ENCODE measurements at regions not wholly inside any gene's neighbourhood (a gene's known extent, or its start where the extent isn't known, plus 50 kb on each side); places are given as distances from the start of the nearest gene placed in this dataset.

GRCh38 chr4:38383646-38384121 is 280.3 kb upstream of the KLF3 start:
- Histone ChIP-seq H3K9ac (ENCODE audit: low read length) (no peak overlapping the region), H4K20me1 (ENCODE audit: insufficient read depth, low read length) (no peaks in the 10 kb centered on the region), H3K9me3 (ENCODE audit: insufficient read depth, low read length) (no peaks in the 10 kb centered on the region), H3K79me2 (ENCODE audit: low read length) (no peaks in the 10 kb centered on the region), H3K27ac (ENCODE audit: low read length) (no peak overlapping the region), H3K4me2 (ENCODE audit: low read length) (no peak overlapping the region), H3K4me1 (ENCODE audit: low read length) (no peaks in the 10 kb centered on the region), H3K36me3 (replicated peaks; ENCODE audit: low read depth, low read length) (no peaks in the 10 kb centered on the region), H3K27me3 (ENCODE audit: low read depth, low read length) (no peaks in the 10 kb centered on the region), H3K4me3 (ENCODE audit: low read length) (no peak overlapping the region), H2AFZ (ENCODE audit: low read depth, low read length) (no peak overlapping the region)
- no peak for TF ChIP-seq EZH2phosphoT487 (IDR thresholded peaks at IDR 0.05; ENCODE audit: low read depth)

GRCh38 chr4:38385093-38386004 is 278.6 kb upstream of the KLF3 start:
- H3K27ac ChIP-seq (ENCODE audit: low read length) = no peak overlapping the region
- no peak overlapping the region for H2AFZ ChIP-seq (ENCODE audit: low read depth, low read length)
- no peak overlapping the region for H3K4me2 ChIP-seq (ENCODE audit: low read length)

DNA sequence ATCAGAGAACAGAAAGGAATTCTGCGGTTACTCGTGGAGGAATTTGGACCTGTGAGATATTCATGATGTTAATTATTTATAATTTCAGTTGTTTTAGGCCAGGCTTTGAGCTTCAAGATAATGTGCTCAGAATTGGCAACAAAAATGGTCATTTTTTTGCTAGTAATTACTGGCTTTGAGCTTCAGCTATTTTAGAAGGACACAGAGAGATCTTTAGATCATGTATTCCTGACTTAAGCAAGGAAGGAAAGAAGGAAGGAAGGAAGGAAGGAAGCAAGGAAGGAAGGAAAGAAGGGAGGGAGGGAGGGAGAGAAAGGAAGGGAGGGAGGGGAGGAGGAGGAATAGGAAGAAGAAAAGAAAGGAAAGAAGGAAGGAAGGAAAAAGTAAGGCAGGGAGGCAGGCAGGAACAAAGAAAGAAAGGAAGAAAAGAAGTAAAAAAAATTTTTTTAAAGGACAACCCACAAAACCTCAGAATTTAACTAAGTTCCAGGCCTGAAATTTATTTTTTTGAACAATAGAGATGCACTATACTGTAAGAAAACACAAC is 277.9 kb upstream of the KLF3 start:
- no peak overlapping the region for H2AFZ ChIP-seq (ENCODE audit: low read depth, low read length)
- no peaks in the 10 kb centered on the region for H3K27me3 ChIP-seq (ENCODE audit: low read depth, low read length)
- TF ChIP-seq EZH2phosphoT487 (IDR thresholded peaks at IDR 0.05; ENCODE audit: low read depth) = no peak
- TF ChIP-seq CTCF (IDR thresholded peaks at IDR 0.05; ENCODE audit: low read depth, low read length) = no peak
- no peak overlapping the region for H3K27ac ChIP-seq (ENCODE audit: low read length)
- no peak overlapping the region for H3K4me3 ChIP-seq (ENCODE audit: low read length)
- no peaks in the 10 kb centered on the region for H3K36me3 ChIP-seq (replicated peaks; ENCODE audit: low read depth, low read length)
- H3K9me3 ChIP-seq (ENCODE audit: insufficient read depth, low read length) = no peaks in the 10 kb centered on the region
- H3K4me2 ChIP-seq (ENCODE audit: low read length) = no peak overlapping the region
- H3K79me2 ChIP-seq (ENCODE audit: low read length) = no peaks in the 10 kb centered on the region
- H3K4me1 ChIP-seq (ENCODE audit: low read length) = no peaks in the 10 kb centered on the region
- H4K20me1 ChIP-seq (ENCODE audit: insufficient read depth, low read length) = no peaks in the 10 kb centered on the region
- no peak overlapping the region for H3K9ac ChIP-seq (ENCODE audit: low read length)

More at GRCh38 chr4:38385093-38386004, 278.6 kb upstream of the KLF3 start:
- Histone ChIP-seq H3K9me3 (ENCODE audit: insufficient read depth, low read length) (no peaks in the 10 kb centered on the region), H3K4me3 (ENCODE audit: low read length) (no peak overlapping the region), H3K79me2 (ENCODE audit: low read length) (no peaks in the 10 kb centered on the region), H3K9ac (ENCODE audit: low read length) (no peak overlapping the region), H3K4me1 (ENCODE audit: low read length) (no peaks in the 10 kb centered on the region), H4K20me1 (ENCODE audit: insufficient read depth, low read length) (no peaks in the 10 kb centered on the region), H3K36me3 (replicated peaks; ENCODE audit: low read depth, low read length) (no peaks in the 10 kb centered on the region), H3K27me3 (ENCODE audit: low read depth, low read length) (no peaks in the 10 kb centered on the region)
- no peak for TF ChIP-seq EZH2phosphoT487 (IDR thresholded peaks at IDR 0.05; ENCODE audit: low read depth)

DNA sequence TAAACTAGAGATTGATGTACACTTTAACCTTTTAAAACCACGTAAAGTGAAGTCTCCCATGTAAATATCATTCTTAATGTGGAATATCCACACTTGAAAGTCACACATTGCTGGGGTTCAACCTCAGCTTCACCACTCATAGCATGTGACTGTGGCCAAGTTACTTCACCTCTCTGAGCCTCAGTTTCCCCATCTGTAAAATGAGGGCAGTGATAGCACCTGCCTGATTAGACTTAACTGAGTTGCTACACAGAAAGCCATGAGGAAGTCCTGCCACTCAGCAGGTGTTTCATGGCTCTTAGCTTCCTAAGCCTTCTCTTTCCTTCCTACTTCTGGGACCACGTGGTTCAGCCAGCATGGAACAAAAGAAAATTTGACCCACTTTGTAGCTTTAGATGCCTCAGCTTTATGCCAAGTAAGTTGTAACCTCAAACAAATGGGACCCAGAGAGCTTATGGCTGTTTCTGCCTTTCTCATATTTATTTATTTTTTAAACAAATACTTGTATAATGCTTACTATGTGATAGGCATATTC is 277.3 kb upstream of the KLF3 start:
- no peaks in the 10 kb centered on the region for H3K9me3 ChIP-seq (ENCODE audit: insufficient read depth, low read length)
- H3K27ac ChIP-seq (ENCODE audit: low read length) = no peak overlapping the region
- no peak overlapping the region for H3K9ac ChIP-seq (ENCODE audit: low read length)
- no peaks in the 10 kb centered on the region for H3K27me3 ChIP-seq (ENCODE audit: low read depth, low read length)
- no peaks in the 10 kb centered on the region for H3K79me2 ChIP-seq (ENCODE audit: low read length)
- no peak overlapping the region for H3K4me2 ChIP-seq (ENCODE audit: low read length)
- H3K4me1 ChIP-seq (ENCODE audit: low read length) = no peaks in the 10 kb centered on the region
- H3K4me3 ChIP-seq (ENCODE audit: low read length) = no peak overlapping the region
- no peak overlapping the region for H2AFZ ChIP-seq (ENCODE audit: low read depth, low read length)
- TF ChIP-seq EZH2phosphoT487 (IDR thresholded peaks at IDR 0.05; ENCODE audit: low read depth) (no peak), CTCF (IDR thresholded peaks at IDR 0.05; ENCODE audit: low read depth, low read length) (no peak)
- no peaks in the 10 kb centered on the region for H3K36me3 ChIP-seq (replicated peaks; ENCODE audit: low read depth, low read length)
- no peaks in the 10 kb centered on the region for H4K20me1 ChIP-seq (ENCODE audit: insufficient read depth, low read length)
